Spleen (tissue), 11 donors: ENCODE measurements at regions not wholly inside any gene's neighbourhood (a gene's known extent, or its start where the extent isn't known, plus 50 kb on each side); places are given as distances from the start of the nearest gene placed in this dataset.

Experiments
- DNase-seq: peaks from one replicate; pipeline ENCODE4 v3.0.0-alpha.2; 2020
- H3K27ac ChIP-seq, 8 donors: fragments of 200-600 bp; sonication (generic) in 7 of 8; 1 replicate in 4 of 8; 2 replicates in 4 of 8; pipeline versions ENCODE4 v1.5.0 to v1.8.0; 2016 to 2021; ENCODE audit warnings: inconsistent platforms in 4 of 8, mild to moderate bottlenecking in 4 of 8, moderate library complexity in 1 of 8
- H3K27me3 ChIP-seq, 7 donors: fragments of 200-600 bp; sonication (generic) in 6 of 7; replicated peaks in 1 of 7; 1 replicate in 4 of 7; 2 replicates in 3 of 7; pipeline versions ENCODE4 v1.5.0 to v1.8.0; 2016 to 2021; ENCODE audit warnings: inconsistent platforms in 3 of 7, mild to moderate bottlenecking in 1 of 7
- H3K36me3 ChIP-seq, 6 donors: fragments of 200-600 bp; sonication (generic) in 5 of 6; 1 replicate in 4 of 6; 2 replicates in 2 of 6; pipeline versions ENCODE4 v1.5.0 to v1.8.0; 2016 to 2021; ENCODE audit warnings: inconsistent platforms in 2 of 6
- H3K4me1 ChIP-seq, 6 donors: fragments of 200-600 bp; sonication (generic) in 5 of 6; 1 replicate in 3 of 6; 2 replicates in 3 of 6; pipeline versions ENCODE4 v1.5.0 to v1.8.0; 2016 to 2021; ENCODE audit warnings: inconsistent platforms in 3 of 6
- H3K4me3 ChIP-seq, 8 donors: fragments of 200-600 bp; sonication (generic) in 7 of 8; 1 replicate in 4 of 8; 2 replicates in 4 of 8; pipeline versions ENCODE4 v1.5.0 to v1.8.0; 2016 to 2021; ENCODE audit warnings: inconsistent platforms in 4 of 8, mild to moderate bottlenecking in 4 of 8, moderate library complexity in 2 of 8
- H3K9me3 ChIP-seq, 8 donors: fragments of 200-600 bp; sonication (generic) in 7 of 8; 1 replicate in 4 of 8; 2 replicates in 4 of 8; pipeline versions ENCODE4 v1.5.0 to v1.8.0; 2016 to 2021; ENCODE audit warnings: inconsistent platforms in 4 of 8
- CTCF ChIP-seq, 11 experiments: fragments of 200-600 bp in 7 of 11; fragments of 450-650 bp in 4 of 11; sonication (generic) in 4 of 11; IDR thresholded peaks in 8 of 11; conservative IDR thresholded peaks in 3 of 11; 1 replicate in 7 of 11; 2 replicates in 4 of 11; pipeline versions ENCODE4 v1.4.0 to v1.8.0; 2016 to 2021; ENCODE audit warnings: antibody characterized with exemption in 11 of 11, inconsistent platforms in 4 of 11, mild to moderate bottlenecking in 1 of 11
- POLR2A ChIP-seq, 3 donors: fragments of 450-650 bp; IDR thresholded peaks; one replicate each; pipeline ENCODE4 v1.5.1; 2017; ENCODE audit warnings: antibody characterized with exemption in 3 of 3, mild to moderate bottlenecking in 1 of 3
- POLR2AphosphoS5 ChIP-seq, 3 donors: sonication (generic); formaldehyde crosslinking; IDR thresholded peaks; one replicate each; pipeline ENCODE4 v1.5.1; 2017; ENCODE audit warnings: antibody characterized with exemption in 3 of 3
- WGBS, 5 donors: extraction: QIAGEN DNeasy Blood & Tissue Kit in 3 of 5; methylation state at CpG; one replicate each; pipeline versions ENCODE4 v1.1.5 to v1.1.7; 2013 to 2018; 5-methylcytosine and 5-hydroxymethylcytosine counted together
- intact Hi-C: fragments of 100-400 bp; cut with DNase I; formaldehyde crosslinking; loops from one replicate; pipeline ENCODE4 v1.15.0; 2023; ENCODE audit warnings: low total_unique reads
- donor health status: healthy with polysubstance abuse.
- donor health status: DM: no; HTN: no; CAD: no; lungs with moderate emphysema.
- donor health status: DM: no; HTN: no; CAD: no.
- donor health status: Bipolar disorder and iron deficiency.
- donor health status: healthy.
- donor health status: DM: no; HTN: no; CAD: no.
- donor health status: DM: yes; HTN: yes; CAD: no.

GRCh38 chr14:30440961-30441360, 118.0 kb upstream of the G2E3 start:
- Histone ChIP-seq H3K4me3 (no peak overlapping the region), H3K36me3 (no peaks in the 10 kb centered on the region), H3K27me3 (peaks cover 0 to 22% (median 0%) of the 10 kb centered on the region in 7 donors), H3K27ac (no peak overlapping the region), H3K4me1 (no peaks in the 10 kb centered on the region), H3K9me3 (no peaks in the 10 kb centered on the region)
- DNase-seq, result no peak
- intact Hi-C loops, result no loop called here
- TF ChIP-seq POLR2AphosphoS5 (IDR thresholded peaks at IDR 0.05), result no peak
- TF ChIP-seq POLR2A (IDR thresholded peaks at IDR 0.05), result no peak
- TF ChIP-seq CTCF (IDR thresholded peaks at IDR 0.05 in 8 of 11, conservative IDR thresholded peaks at IDR 0.05 in 3 of 11), result no peak
- WGBS, 5 donors, result 86 to 95% (median 90%) methylated on average over 4 of the region's 4 CpGs

- Histone ChIP-seq H3K27ac (no peak overlapping the region), H3K27me3 (peaks cover 0 to 22% (median 0%) of the 10 kb centered on the region in 7 donors), H3K4me1 (no peaks in the 10 kb centered on the region), H3K36me3 (no peaks in the 10 kb centered on the region), H3K4me3 (no peak overlapping the region), H3K9me3 (no peaks in the 10 kb centered on the region)
- 48 to 53% (median 52%) methylated on average over 7 of the region's 7 CpGs for WGBS, 5 donors
- no peak for DNase-seq
- intact Hi-C loops, result no loop called here
- peak in 4 of 11 experiments; percentile 12 to 24 (median 19) for TF ChIP-seq CTCF (IDR thresholded peaks at IDR 0.05 in 8 of 11, conservative IDR thresholded peaks at IDR 0.05 in 3 of 11)
- TF ChIP-seq POLR2A (IDR thresholded peaks at IDR 0.05), result no peak
Observed at GRCh38 chr14:30443368-30444007, 115.5 kb upstream of the G2E3 start.

DNA sequence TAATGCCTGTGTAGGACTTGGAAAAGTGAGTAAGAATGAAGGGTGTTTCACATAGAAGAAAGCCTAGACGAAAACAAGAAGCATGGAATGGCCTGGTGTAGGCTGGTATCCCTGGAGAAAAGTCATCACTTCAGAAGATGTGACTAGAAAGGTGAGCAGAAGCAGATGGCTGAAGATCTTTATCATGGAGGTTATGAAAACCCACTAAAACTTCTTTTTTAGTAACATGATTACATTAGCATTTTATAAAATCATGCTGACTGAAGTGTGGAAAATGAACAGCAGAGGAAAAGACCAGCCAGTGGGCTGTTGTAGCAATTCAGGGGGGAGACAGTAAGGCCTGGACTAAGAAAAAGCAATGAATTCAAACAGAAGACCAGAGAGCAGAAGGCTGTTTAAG, 114.5 kb upstream of the G2E3 start:
- H3K27me3 ChIP-seq, result peaks cover 0 to 22% (median 0%) of the 10 kb centered on the region in 7 donors
- no peak overlapping the region for H3K27ac ChIP-seq
- intact Hi-C loops, result no loop called here
- TF ChIP-seq POLR2AphosphoS5 (IDR thresholded peaks at IDR 0.05), result no peak
- no peak for TF ChIP-seq CTCF (IDR thresholded peaks at IDR 0.05 in 8 of 11, conservative IDR thresholded peaks at IDR 0.05 in 3 of 11)
- TF ChIP-seq POLR2A (IDR thresholded peaks at IDR 0.05), result no peak
- DNase-seq, result no peak
- no peaks in the 10 kb centered on the region for H3K9me3 ChIP-seq
- 58 to 82% (median 71%) methylated on average over 1 of the region's 1 CpG for WGBS, 5 donors
- no peaks in the 10 kb centered on the region for H3K4me1 ChIP-seq
- no peaks in the 10 kb centered on the region for H3K36me3 ChIP-seq
- no peak overlapping the region for H3K4me3 ChIP-seq

GRCh38 chr14:30445011-30445793, 113.8 kb upstream of the G2E3 start:
- no peak for DNase-seq
- H3K27me3 ChIP-seq, result peaks cover 0 to 22% (median 0%) of the 10 kb centered on the region in 7 donors
- no peak overlapping the region for H3K4me3 ChIP-seq
- no peaks in the 10 kb centered on the region for H3K9me3 ChIP-seq
- no peaks in the 10 kb centered on the region for H3K36me3 ChIP-seq
- TF ChIP-seq CTCF (IDR thresholded peaks at IDR 0.05 in 8 of 11, conservative IDR thresholded peaks at IDR 0.05 in 3 of 11) (no peak), POLR2AphosphoS5 (IDR thresholded peaks at IDR 0.05) (no peak), POLR2A (IDR thresholded peaks at IDR 0.05) (no peak)
- no peaks in the 10 kb centered on the region for H3K4me1 ChIP-seq
- no peak overlapping the region for H3K27ac ChIP-seq
- intact Hi-C loops, result no loop called here
- 61 to 74% (median 71%) methylated on average over 6 of the region's 6 CpGs for WGBS, 5 donors
